ENCODE measurements at regions not wholly inside any gene's neighbourhood (a gene's known extent, or its start where the extent isn't known, plus 50 kb on each side); places are given as distances from the start of the nearest gene placed in this dataset.
A peak's percentile ranks its signal among the peaks of the same experiment; 100 is the strongest.
"Not testable (repeated sequence)": the region's sequence is repeated elsewhere in the genome, so short reads cannot be mapped to it uniquely, and the experiment has no call there.

DNA sequence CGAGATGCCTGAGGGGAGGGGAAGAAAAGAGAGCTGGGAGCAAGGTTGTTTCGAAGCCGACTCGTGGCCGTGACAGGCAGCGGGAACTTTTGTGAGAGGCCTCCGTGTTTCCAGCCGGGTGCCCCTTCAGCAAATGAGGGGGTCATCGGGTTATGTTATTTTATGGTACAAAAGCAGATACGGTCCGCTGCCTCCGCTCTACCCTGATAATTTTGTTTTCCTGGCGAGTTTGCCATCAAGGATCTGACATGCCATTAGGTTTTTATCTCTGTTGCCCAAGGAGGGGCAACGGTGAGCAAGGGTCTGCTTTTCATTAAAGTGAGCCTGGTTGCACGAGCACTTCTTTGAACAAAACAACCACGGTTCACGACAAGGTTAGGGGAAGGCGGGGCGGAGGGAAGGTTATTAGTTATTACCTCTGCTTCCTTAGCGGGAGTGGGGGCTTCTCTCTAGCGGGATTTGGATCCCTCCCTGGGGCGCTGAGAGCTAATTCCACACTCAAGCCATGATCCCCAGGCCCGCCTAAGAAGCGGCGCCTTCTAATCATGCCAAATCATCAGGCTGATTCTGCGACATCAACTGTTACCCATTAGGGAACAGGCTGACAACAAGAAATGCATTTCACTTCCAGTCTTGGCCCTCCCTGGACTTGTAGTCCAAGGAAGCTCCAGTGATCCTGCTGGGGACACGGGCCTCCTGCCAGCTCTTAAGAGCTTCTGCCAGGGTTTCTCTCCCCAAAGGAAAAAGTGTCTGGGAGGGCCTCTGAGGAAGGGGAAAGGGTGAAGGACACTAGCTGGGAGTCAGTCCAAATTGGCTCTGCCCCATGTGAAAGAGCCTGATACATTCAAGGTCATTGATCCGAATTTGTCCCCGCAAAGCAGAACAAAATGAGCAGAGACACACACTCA is 617.7 kb downstream of the MID1IP1 start:
- DNase-seq, result no peak

DNA sequence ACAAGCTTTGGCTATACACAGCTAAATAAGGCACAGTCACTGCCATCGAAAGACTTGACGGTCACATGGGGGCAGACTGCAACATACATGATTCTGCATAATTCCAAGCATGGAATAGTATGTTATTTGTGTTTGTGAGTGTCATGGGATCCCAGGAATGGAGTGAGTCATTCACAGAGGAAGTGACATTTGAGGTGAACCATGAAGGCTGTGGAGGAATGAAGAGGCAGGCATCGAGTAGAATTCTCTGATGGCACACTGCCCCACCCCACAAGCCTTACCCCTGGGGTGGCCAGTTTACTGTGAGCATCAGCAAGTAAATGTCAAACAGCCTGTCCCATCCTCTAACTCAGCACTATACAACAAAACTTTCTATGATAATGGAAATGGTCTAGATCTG is 619.7 kb downstream of the MID1IP1 start:
- no peak for DNase-seq

- no peak for DNase-seq
These were observed 624.0 kb downstream of the MID1IP1 start for GRCh38 chrX:39425124-39425806.

- DNase-seq, result no peak
These were observed 624.8 kb downstream of the MID1IP1 start for GRCh38 chrX:39426101-39426500.

DNA sequence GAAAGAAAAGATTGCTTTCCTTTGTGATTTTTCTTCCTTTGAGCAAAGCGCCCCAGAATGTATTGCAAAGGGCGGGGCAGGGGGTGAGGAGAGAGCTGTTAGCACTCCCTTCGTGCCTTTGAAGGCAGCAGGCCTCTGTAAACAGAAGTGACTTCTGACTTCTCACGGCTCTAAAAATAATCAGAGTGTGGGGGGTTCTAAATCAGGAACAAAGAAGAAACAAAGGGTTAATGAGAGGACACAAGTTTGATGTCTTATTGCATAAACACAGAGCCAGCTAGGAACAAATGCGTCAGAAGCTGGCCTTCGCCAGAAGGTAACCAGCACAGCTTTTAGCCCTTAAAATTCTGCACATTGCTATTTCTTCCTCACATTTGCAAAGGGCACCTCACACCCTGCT is 626.2 kb downstream of the MID1IP1 start:
- no peak for DNase-seq

DNA sequence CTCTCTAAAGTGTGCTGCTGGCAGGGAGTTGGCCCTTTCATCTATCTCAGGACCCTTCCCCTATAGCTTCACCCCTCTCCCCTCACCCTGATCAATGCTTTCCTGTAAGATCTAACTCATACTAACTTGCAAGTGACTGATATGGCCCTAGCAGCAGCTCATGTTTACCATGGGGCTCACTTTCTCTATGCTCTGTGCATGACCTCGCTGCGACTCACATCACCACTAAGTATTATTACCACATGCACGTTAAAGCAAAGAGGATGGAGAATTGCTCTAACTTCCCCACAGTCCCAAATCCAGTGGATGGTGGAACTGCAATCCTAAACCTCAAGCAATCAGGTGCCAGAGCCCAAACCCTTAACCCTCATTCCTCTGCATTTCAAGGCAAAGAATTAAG is 626.6 kb downstream of the MID1IP1 start:
- no peak for DNase-seq

DNA sequence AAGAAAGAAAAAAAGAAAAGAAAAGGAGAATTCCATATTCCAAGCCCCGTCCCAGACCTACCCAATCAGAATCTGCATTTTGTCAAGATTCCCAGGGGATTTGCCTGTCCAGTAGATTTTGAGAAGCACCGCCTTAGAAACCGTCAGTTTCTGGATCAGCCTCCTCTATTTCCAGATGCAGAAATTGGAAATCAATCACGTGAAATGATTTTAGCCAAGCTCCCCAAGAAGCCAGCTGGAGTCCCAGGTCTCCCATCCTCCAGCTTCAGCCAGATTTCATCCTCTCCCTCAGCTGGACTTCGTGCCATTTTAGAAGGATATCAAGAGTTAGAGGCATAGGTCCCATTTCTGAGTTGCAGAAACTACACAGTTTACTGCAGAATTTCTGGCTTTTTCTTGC is 629.3 kb downstream of the MID1IP1 start:
- DNase-seq, result no peak

GRCh38 chrX:39431893-39432292 is 630.6 kb downstream of the MID1IP1 start:
- DNase-seq, result no peak

GRCh38 chrX:39434671-39435070 is 633.4 kb downstream of the MID1IP1 start:
- not testable (repeated sequence) for DNase-seq

- DNase-seq, result not testable (repeated sequence)
These were observed 635.3 kb downstream of the MID1IP1 start for GRCh38 chrX:39436538-39436937.

DNA sequence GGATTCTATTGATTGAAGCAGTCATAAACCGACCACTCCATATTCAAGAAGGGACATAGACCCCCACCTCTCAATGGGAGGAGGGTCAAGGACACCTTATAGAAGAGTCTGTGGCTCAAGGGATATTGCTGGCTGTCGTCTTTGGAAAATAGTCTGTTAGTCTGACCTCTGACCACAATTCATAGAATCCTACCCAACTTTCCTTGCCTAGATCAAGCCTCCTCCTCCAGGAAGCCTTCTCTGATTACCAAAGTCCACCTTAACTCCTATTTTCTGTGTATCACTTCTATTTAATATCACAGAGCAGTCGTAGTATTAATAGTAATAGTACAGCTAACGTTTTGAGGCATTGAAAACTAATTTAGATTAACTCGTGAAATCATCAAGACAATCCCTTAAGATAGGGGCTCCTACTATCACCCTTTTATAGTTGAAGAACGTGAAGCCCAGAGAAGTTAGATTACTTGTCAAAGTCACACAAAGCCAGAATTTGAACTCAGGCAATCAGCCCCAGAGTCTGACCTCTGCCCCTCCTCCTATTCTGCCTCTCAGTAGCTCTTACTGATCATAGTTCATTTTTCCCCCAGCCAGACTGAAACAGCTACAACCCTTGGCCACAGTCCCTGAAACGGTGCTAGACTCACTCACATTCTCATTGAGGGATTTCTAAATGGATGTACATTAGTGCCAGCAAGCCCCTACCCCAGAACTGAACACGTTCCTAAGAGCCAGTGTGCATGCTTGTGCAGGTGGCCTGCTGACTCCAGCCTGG is 636.6 kb downstream of the MID1IP1 start:
- no peak for DNase-seq

GRCh38 chrX:39438603-39439602 is 637.6 kb downstream of the MID1IP1 start:
- no peak for DNase-seq

DNA sequence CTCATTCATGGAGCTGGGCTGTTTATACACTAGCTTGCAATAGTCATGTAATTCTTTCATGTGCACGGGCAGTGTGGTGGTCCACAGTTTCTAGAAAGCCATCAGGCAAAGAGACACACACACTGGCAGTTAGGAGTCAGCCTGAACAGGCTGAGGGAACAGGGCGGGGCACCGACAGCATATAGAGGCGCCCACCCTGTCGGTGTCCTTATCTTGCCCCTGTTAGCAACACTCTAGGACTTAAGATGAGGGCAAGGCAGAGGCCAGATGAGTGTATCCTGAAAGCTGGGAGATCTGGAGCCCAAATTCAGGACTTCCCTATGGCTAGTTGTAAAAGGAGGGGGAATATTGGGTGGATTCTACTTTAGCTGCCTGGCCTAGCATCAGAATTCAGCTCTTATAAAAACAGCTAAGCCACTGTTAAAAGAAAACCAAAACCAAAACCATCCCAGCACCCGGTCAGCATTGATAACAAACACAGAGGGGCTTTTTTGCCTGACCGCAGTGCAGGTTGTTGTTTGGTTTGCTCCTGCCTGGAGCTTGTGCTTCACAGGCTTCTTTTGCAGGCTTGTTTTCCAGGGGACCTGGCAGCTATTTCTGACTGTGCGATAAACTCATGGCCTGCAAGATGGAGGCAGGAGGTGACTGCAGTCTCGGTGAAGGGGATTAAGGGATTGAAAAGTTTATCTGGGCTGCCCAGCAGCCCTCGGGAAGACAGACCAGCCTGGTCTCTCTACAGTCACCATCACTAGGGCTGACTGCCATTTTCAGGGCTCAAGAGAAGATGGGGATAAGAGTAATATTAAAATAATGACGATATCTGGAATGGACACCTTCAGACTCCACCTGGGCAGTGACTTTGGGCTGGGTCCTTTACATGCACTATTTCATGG is 638.9 kb downstream of the MID1IP1 start:
- DNase-seq, result peak in 1 of 2 donors; percentile 11

DNA sequence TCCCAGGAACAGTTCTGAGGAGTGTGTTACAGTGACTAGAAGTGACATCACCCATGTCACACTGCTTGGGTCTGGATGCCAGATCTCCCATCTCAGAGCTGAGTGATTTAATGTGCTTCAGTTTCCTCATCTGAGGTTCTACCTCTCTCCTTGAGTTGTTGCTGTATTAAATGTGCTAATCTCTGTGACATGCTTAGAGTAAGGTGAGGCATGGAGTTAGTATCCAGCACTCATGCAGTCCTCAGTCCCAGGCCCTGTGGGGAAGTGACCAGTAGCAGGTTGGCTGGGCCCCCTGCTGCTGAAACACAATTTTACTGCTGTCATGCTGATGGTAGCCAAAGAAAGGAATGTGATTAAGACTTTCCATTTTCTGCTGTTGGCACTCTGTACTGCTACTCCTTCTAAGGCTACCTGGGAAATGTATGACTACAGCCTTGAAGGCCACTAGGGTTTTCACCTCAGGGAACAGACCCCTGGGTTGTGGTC is 639.6 kb downstream of the MID1IP1 start:
- no peak for DNase-seq

DNA sequence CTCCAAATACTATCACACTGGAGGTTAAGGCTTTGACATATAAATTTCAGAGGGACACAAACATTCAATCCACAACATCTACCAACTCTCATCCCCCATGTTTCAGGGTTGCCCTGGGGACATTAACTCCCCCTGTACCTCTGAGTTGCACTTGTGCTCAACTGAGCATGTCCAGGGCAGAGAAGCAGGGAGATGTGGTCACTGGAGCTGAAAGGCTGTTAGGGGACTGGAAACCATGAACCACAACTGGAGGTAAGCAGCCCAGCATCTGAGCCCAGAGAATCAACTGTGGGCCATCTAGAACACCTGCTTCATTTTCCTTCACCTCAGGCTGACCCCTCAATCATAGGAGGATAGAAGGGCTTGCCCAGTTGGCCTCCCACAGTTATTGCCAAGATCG is 641.1 kb downstream of the MID1IP1 start:
- no peak for DNase-seq

DNA sequence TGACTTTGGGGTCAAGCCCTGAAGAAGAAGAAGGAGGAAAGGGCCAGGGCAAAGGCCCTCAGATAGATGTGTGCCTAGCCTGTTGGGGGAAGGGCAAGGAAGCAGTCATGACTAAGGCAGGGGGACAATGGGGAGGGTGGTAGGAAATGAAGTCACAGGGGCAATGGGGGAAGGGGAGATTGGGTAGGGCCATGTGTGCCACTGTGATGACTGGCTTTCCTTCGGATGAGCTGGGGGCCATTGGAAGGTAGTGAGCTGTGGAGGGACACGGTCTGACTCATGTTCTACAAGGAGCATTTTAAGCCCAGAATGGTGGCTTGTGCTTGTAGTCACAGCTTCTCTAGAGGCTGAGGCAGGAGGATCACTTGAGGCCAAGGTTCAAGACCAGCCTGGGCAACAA is 642.0 kb downstream of the MID1IP1 start:
- DNase-seq, result peak in 1 of 2 donors; percentile 16

DNA sequence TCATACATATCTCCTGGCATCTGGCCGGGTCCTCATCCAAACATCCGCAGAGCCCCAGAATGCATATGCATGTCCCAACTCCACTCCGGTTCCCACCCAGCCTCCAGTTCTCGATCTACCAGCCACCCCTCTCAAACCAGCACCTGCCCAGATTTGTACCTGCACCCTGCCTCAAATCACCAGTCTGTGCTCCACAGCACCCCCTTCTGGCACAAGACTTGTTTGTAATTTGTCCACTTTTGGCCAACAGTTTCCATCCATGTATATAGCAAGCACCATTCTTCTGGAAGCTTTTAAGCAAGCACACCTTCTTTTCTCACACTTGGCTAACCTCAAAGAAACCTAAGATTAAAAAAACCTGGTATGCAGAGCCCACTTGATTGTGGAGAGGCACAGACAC is 644.1 kb downstream of the MID1IP1 start:
- no peak for DNase-seq

DNA sequence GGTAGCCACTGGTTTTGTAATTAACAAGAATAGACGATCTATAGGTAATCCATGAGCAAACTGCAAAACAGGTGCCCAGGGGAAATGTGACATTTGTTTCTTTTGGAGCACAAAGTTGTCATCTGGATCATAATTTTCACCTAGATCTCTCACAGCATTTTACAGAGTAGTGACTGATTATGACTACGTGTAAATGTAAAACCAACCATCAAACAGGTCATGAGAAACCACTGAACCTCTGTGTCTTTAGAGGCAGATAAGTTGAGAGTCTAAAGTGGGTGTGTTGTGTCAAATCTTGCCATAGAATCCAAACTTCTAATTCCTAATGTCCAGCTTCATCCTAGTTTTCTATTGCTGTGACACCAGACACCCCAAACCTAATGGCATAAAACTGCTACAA is 648.1 kb downstream of the MID1IP1 start:
- DNase-seq, result no peak

DNA sequence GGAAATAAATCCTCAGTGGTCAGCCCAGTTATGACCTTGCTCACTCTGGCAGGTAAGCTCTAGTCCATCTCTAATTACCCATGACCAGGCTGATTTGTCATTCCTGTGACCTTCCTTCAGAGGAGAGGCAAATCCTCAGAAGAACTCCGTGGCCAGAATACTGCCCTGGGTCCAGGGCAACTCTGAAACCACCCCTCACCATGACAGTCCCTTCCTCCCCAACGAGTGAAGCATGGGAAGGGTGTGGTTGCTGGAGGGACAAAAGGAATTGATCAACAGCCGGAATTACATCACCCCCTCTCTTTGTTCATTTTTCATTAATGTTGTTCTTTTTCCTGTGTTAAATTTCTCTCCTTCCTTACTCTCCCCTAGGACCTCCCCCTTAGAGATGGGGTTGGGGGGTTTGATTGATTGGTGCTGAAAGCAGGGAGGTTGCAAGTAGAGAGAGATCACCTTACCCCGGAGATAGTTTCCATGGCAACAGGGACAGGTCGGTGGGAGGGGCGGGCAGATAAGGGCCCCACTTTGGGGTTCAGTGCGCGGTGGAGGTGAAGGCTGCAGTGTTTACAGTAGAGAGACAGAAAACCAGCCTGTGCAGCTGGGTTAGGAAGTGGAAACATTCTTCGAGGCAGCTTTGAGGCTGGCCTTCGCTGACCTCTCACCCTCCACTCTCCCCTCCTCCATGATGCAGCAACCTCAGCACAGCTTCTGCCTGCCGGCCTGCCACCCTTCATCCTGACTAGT is 647.4 kb downstream of the BCOR start:
- no peak for DNase-seq

DNA sequence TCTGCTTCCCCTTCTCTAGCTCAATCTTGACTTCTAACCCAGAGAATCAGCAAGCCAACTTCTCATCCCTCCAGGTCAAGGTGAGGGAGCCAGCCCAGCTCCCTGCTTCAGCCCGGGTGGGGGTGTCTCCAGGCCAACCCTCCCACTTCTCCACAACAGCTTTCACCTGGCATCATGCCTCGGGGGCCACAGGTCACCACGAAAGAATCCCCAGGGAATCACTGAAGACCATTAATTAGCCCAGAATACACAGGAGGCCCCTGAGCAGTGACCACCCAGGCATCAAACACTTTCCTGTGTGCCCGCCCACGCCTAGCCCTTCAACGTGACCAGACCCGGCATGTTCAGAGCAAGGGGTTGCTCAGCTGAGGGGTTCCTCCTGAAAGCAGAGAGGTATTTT is 646.7 kb downstream of the BCOR start:
- DNase-seq, result no peak

Measured in bone marrow (tissue), 2 donors.